ENCODE measurements at regions not wholly inside any gene's neighbourhood (a gene's known extent, or its start where the extent isn't known, plus 50 kb on each side); places are given as distances from the start of the nearest gene placed in this dataset.

DNA sequence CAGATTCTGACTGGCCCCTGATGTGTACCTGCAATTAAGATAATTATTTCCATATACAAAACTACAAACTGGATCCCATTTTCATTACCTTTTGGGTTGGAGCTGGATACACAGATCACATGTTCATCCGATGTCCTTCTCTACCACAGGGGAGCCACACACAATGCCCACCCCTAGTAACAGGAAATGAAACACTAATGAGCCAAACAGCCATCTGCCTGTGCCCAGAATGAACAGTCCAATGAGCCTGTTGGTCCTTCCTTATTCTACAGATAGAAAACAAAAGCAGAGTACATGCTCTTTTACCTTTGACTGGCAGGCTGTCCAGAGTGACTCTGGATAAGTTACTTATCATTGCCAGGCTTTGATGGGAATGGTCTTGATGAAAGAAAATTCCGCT, 68.6 kb downstream of the SIPA1L2 start:
- TF ChIP-seq ZNF274 (IDR thresholded peaks at IDR 0.05; ENCODE audit: low read depth, low read length) (no peak), YY1 (IDR thresholded peaks at IDR 0.05; ENCODE audit: insufficient read depth, insufficient read length) (no peak), SUZ12 (IDR thresholded peaks at IDR 0.05; ENCODE audit: extremely low read depth, insufficient read depth, insufficient read length) (no peak)
